ENCODE measurements at regions not wholly inside any gene's neighbourhood (a gene's known extent, or its start where the extent isn't known, plus 50 kb on each side); places are given as distances from the start of the nearest gene placed in this dataset.

DNA sequence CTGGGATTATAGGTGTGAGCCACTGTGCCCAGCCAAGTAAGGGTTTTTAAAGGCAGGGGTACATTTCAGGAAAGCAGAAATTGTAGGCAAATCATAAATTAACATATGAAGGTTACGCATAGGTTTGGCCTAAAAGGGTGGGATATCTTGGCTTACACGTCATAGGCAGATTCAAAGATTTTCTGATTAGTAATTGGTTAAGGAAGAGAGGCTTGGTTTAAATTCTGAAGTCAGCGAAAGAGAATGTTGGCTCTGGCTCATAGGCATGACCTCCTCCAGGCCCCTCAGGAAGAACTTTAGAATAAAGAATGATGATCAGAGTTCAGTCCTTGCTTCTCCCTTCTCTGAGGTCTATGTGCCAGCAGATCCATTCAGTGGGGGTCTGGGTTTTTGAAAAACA is 124.8 kb upstream of the RBBP6 start:
- no peak for DNase-seq (ENCODE audit: low read depth)

DNA sequence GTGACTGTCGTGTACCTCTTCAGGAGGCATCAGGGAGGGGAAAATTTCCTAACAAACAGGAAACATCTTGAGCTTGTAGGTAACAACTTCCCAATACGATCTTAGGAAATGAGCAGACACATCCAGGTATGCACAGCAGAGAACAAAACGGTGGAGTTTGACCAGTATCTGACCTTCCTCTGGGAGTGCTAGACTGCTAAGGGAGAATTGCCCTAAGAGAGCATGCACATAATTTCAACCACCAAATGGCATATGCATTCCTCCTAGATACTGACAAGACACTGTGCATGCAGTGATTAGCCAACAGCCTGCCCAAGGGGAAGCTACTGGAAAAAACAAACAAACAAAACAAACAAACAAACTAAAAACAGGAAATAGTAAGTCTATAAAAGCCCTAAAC is 120.6 kb upstream of the RBBP6 start:
- no peak overlapping the region for H3K4me3 ChIP-seq (ENCODE audit: low read depth, low read length)
- TF ChIP-seq, protein P1, sequence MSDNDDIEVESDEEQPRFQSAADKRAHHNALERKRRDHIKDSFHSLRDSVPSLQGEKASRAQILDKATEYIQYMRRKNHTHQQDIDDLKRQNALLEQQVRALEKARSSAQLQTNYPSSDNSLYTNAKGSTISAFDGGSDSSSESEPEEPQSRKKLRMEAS (IDR thresholded peaks at IDR 0.05; ENCODE audit: low read depth, low read length) = no peak
- TF ChIP-seq, protein P2, sequence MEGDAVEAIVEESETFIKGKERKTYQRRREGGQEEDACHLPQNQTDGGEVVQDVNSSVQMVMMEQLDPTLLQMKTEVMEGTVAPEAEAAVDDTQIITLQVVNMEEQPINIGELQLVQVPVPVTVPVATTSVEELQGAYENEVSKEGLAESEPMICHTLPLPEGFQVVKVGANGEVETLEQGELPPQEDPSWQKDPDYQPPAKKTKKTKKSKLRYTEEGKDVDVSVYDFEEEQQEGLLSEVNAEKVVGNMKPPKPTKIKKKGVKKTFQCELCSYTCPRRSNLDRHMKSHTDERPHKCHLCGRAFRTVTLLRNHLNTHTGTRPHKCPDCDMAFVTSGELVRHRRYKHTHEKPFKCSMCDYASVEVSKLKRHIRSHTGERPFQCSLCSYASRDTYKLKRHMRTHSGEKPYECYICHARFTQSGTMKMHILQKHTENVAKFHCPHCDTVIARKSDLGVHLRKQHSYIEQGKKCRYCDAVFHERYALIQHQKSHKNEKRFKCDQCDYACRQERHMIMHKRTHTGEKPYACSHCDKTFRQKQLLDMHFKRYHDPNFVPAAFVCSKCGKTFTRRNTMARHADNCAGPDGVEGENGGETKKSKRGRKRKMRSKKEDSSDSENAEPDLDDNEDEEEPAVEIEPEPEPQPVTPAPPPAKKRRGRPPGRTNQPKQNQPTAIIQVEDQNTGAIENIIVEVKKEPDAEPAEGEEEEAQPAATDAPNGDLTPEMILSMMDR (IDR thresholded peaks at IDR 0.05; ENCODE audit: low read depth, low read length) = no peak
- no peak for TF ChIP-seq POLR2A (IDR thresholded peaks at IDR 0.05; ENCODE audit: extremely low read depth, insufficient read length)
- no peak for TF ChIP-seq MYC (IDR thresholded peaks at IDR 0.05; ENCODE audit: low read depth, low read length)
- no peak for DNase-seq (ENCODE audit: low read depth)

More for the DNA sequence above, 124.8 kb upstream of the RBBP6 start:
- TF ChIP-seq, protein P1 (IDR thresholded peaks at IDR 0.05; ENCODE audit: low read depth, low read length) = no peak
- TF ChIP-seq, protein P2 (IDR thresholded peaks at IDR 0.05; ENCODE audit: low read depth, low read length) = no peak
- no peak for TF ChIP-seq MYC (IDR thresholded peaks at IDR 0.05; ENCODE audit: low read depth, low read length)
- no peak overlapping the region for H3K4me3 ChIP-seq (ENCODE audit: low read depth, low read length)

DNA sequence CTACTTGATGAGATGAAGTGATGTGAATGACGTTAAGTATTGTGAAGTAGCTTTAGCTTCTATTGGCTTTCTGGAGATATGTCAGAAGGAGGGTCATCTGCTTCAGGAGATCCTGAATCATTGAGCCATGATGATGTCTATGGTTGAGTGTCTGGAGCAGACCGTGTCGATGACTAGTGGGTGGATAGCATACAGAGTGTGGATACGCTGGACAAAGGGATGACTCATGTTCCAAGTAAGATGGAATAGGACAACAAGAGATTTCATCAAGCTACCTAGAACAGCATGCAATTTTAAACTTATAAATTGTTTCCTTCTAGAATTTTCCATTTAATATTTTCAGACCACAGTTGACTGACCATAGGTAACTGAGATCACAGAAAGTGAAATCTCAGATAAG is 116.1 kb upstream of the RBBP6 start:
- TF ChIP-seq, protein P1 (IDR thresholded peaks at IDR 0.05; ENCODE audit: low read depth, low read length) = no peak
- TF ChIP-seq MYC (IDR thresholded peaks at IDR 0.05; ENCODE audit: low read depth, low read length) (no peak), POLR2A (IDR thresholded peaks at IDR 0.05; ENCODE audit: extremely low read depth, insufficient read length) (no peak)
- no peak overlapping the region for H3K4me3 ChIP-seq (ENCODE audit: low read depth, low read length)
- no peak for DNase-seq (ENCODE audit: low read depth)

DNA sequence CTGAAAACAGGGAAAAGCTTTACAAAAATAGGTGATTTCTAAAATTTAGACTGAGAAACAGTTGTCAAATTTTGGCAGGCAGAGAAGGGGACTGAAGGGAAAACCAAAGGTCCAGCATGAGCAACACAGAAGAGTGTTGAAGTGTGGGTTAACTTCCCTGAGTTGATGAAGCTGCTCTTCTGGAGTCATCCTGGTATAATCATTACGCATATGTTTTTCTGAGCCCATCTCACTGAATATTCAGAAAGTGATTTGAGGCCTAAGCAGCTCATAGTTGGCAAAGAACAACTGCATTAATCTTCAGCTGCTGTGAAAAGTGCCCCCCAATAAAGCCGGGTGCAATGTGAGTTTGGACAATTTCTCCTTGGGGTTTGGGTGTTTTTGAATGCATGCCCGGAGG is 115.0 kb upstream of the RBBP6 start:
- no peak overlapping the region for H3K4me3 ChIP-seq (ENCODE audit: low read depth, low read length)
- TF ChIP-seq, protein P1 (IDR thresholded peaks at IDR 0.05; ENCODE audit: low read depth, low read length) = no peak
- TF ChIP-seq POLR2A (IDR thresholded peaks at IDR 0.05; ENCODE audit: extremely low read depth, insufficient read length) (no peak), MYC (IDR thresholded peaks at IDR 0.05; ENCODE audit: low read depth, low read length) (no peak)
- TF ChIP-seq, protein P2 (IDR thresholded peaks at IDR 0.05; ENCODE audit: low read depth, low read length) = no peak
- no peak for DNase-seq (ENCODE audit: low read depth)

DNA sequence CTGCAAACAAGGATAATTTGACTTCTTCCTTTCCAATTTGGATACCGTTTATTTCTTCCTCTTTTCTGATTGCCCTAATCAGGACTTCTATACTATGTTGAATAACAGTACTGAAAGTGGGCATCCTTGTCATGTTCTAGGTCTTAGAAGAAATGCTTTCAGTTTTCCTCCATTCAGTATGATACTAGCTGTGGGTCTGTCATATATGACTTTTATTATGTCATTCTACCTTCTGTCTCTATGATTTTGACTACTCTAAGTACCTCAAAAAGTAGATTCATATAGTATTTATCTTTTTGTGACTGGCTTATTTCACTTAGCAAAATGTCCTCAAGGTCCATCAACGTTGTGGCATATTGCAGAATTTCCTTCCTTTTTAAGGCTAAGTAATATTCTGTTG is 111.5 kb upstream of the RBBP6 start:
- no peak overlapping the region for H3K4me3 ChIP-seq (ENCODE audit: low read depth, low read length)
- TF ChIP-seq POLR2A (IDR thresholded peaks at IDR 0.05; ENCODE audit: extremely low read depth, insufficient read length) = no peak
- no peak for TF ChIP-seq MYC (IDR thresholded peaks at IDR 0.05; ENCODE audit: low read depth, low read length)
- TF ChIP-seq, protein P2 (IDR thresholded peaks at IDR 0.05; ENCODE audit: low read depth, low read length) = no peak
- TF ChIP-seq, protein P1 (IDR thresholded peaks at IDR 0.05; ENCODE audit: low read depth, low read length) = no peak
- DNase-seq (ENCODE audit: low read depth) = no peak

DNA sequence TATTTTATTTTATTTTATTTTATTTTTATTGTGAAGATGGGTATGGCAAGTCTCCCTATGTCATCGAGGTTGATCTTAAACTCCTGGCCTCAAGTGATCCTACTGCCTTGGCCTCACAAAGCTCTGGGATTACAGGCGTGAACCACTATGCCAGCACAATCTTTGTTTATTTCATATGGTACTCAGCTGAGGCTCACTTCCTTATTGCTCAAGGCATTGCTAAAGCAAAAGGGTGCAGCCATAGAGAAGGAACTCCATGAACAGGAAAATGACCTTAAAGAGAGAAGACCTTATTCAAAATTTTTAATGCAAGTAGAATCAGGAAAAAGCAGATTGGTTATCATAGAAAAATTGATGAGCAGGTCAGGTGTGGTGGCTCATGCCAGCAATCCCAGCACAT is 110.6 kb upstream of the RBBP6 start:
- DNase-seq (ENCODE audit: low read depth) = peak; percentile 5
- TF ChIP-seq POLR2A (IDR thresholded peaks at IDR 0.05; ENCODE audit: extremely low read depth, insufficient read length) (no peak), MYC (IDR thresholded peaks at IDR 0.05; ENCODE audit: low read depth, low read length) (no peak)
- TF ChIP-seq, protein P2 (IDR thresholded peaks at IDR 0.05; ENCODE audit: low read depth, low read length) = no peak
- TF ChIP-seq, protein P1 (IDR thresholded peaks at IDR 0.05; ENCODE audit: low read depth, low read length) = no peak
- no peak overlapping the region for H3K4me3 ChIP-seq (ENCODE audit: low read depth, low read length)

All from NB4 (cell line).